ENCODE measurements at regions not wholly inside any gene's neighbourhood (a gene's known extent, or its start where the extent isn't known, plus 50 kb on each side); places are given as distances from the start of the nearest gene placed in this dataset.

DNA sequence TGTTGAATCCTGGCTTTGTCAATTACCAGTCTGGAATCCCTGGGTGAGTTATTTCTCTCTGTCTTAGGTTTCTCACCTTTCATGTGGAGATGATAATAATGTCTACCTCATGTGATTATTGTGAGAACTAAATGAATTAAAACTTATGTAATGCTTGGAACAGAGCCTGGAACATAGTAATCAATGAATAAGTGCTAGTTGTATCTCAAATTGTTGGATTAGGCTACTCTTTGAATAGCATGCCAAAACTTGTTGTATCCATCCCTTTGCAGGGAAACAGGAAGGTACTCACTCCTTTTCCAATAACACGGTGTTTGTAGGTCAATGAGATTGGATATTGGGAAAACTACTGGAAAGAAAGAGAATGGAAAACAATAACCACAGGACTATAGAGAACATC, 796.6 kb upstream of the ZEB2 start:
- DNase-seq = no peak

DNA sequence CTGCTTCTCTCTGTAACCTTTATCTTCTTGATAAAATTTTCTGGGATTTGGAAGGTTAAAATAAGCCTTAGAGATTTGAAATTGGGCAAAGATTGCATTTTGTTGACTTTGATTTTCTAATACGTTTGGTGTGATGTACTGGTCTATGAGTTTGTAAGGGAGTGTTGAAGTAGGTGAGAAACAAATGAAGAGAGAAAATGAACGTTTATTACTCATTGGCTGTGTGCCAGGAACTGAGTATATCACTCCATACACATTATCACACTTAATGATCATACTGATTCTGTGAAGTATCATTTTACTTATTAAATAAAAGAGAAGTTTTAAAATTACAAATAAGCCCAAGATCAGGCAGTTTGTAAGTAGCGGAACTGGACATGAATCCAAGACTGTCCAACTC, 795.1 kb upstream of the ZEB2 start:
- DNase-seq = no peak

DNA sequence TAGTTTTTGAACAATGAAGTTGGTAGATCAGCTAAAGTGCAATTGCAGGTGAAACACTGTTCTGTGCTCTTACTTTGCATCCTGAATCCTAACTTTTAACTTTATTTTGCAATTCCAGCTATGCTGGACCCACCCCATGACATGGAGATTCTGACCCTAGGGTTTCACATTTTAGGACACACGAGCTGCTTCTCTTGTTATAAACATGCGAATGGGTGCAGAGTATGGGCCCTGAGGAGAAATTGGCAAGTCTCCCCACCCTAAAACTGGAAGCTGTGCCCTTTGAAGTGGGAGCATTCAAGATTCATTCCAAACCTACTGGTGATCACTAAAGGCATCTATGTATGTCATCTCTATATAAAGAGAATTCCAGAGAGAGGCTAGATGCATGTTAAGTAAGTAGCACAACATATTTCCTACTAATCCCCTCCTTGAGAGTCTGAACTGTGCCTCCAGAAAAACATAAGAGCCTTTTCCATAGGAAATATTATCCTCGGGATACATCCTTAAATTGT, 794.3 kb upstream of the ZEB2 start:
- no peak for DNase-seq

DNA sequence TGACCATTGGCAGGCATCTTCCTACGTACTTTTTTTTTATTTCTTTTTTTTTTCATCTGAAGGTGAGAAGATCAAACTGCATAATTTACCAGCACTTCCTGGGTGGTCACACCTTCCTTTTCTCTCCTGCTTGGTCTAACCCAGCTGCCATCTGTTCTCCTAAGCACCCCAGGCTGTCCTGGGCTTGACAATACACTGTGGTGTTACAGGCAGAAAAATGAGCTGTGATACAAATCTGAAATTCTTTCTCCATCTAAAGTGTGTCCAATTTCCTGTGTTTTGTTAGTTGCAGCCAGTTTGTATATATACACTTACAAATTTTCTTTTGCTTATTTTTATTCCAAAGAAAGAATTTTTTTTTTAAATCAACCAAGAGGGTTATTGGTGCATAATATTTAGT, 786.0 kb upstream of the ZEB2 start:
- DNase-seq = no peak

DNA sequence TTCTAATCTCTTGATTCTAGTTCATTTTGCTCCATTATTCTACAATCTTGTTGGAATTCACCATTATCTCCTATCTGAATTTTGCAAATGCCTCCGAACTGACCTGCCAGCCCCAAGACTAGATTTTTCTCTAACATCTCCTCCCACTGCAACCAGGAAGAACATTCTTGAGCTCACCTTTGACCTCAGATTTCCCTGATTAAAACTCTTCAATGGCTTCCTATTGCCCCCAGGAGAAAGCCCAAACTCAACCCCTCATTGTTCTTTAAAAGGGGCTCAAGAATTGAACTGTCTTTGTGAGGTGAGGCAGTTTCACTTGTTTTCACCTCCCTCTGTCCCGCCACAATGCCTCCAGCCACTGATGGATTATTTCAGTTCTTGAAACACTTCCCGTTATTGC, 784.6 kb upstream of the ZEB2 start:
- no peak for DNase-seq

DNA sequence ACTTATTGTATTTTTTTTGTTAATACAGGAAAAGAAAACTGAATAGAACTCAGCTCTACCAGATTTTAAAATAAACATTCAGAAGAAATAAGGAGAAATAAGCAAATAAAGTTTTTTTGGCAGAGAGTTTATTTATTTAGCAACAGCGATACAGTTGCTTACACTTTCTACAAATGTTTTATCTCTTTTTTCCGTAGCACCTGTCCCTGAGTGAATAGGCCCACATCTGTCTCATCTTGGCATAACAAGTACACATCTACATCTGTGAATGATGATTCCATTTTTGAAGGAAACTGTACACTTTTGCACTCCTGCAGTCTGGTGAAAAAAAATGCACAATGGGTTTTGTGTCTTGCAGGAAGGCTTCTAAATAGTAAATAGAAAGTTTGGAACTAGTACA, 783.6 kb upstream of the ZEB2 start:
- DNase-seq = no peak

DNA sequence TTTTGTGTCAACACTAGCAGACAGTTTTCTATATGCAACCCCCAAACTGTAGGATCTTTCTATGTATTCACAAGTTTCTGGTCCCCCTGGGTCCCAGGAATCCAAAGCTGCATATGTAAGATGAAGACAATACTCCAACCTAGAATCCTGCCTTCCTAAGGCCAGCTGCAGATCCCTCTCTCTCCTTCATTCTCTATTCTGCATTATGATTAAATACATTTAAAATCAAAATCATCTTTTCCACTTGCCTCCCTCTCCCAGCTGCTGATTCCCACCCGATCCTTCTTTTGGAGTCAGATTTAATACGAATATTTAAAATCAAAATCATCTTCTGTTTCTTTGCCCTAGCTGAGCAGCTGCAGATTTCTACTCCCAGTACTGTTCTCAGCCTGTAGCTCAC, 783.0 kb upstream of the ZEB2 start:
- no peak for DNase-seq

DNA sequence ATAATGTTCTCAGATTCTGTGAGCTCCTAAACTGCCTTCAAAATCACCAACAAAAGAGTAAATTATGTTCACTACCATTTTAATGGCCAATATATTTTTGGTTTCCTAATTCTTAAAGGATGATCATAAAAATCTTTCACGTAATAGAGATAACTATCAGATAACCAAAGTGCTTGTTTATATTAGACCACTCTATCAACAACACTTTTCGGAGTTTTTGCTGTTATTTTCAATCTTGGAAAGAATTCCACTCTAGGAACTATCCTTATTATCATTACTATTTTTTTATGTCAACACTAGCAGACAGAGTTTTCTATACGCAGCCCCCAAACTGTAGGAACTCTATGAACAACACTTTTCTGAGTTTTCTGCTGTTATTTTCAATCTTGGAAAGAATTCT, 782.5 kb upstream of the ZEB2 start:
- no peak for DNase-seq

DNA sequence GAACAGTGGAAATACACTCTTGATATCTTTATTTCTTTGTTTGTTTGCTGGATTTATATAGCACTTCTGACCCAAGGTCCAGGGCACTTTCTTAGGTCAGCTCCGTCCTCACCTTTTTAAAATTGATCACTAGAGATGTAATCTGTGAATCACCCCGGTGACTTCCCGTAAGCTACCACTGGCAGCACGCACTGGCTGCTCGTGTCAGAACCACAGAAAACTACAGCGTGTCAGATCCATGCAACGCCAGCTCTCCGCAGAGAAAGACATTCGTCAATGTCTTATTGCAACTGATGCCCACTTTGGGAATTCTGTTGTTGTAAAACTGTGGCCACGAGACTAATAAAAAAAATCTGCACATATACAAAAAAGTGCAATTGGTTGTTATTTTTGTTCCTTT, 779.4 kb upstream of the ZEB2 start:
- DNase-seq = no peak

DNA sequence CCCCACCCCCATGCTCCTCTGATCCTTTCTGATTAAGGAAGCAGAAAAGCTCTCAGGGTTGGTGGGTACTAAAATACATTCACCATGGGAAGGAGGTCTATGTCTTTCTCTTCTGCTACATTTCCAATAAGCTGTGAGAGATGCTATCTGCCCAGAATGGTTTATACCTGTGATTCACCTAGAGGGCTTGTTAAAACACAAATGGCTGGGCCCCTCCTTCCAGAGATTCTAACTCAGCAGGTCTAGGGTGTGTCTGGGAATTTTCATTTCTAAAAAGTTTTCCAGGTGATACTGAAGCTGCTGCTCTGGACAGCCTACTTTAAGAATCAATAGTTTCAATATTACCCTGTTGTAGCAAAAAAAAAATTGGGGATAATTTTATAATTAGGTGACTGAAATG, 772.2 kb upstream of the ZEB2 start:
- DNase-seq = no peak

DNA sequence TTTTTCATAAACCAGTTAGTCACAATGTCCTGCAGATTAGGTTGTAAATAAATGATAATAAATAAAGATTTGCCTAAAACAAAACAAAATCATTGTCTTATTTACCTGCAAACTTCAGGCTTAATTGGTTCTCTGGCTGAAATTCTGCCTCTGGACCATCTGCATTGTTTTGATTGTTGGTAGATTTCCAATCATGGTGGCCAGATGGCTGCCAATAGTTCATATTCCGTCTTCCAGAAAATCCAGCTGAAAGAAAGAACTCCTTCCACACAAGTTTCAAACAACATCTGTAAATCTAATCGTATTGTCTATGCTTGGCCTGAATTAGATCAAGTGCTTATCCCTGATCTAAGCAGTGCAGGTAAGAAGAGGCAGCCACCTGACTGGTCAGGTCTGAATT, 771.1 kb upstream of the ZEB2 start:
- DNase-seq = no peak

DNA sequence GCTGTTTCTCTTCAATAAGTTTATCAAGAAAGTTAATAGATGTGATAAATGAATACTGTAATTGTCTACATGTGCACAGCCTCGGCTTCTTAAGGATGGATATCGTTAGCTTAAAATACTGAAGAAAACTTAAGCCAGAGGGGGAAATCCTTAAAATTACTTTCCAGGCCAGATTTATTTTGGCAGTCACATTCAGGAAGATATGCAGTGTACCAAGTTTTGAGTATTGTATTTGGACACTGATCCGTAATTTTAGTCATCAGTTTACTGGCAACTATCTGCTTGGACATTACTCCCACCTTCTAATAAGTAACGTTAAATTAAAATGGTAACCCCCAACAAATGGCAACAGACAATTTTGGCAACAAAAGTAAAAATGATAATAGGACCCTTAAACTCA, 770.0 kb upstream of the ZEB2 start:
- no peak for DNase-seq

DNA sequence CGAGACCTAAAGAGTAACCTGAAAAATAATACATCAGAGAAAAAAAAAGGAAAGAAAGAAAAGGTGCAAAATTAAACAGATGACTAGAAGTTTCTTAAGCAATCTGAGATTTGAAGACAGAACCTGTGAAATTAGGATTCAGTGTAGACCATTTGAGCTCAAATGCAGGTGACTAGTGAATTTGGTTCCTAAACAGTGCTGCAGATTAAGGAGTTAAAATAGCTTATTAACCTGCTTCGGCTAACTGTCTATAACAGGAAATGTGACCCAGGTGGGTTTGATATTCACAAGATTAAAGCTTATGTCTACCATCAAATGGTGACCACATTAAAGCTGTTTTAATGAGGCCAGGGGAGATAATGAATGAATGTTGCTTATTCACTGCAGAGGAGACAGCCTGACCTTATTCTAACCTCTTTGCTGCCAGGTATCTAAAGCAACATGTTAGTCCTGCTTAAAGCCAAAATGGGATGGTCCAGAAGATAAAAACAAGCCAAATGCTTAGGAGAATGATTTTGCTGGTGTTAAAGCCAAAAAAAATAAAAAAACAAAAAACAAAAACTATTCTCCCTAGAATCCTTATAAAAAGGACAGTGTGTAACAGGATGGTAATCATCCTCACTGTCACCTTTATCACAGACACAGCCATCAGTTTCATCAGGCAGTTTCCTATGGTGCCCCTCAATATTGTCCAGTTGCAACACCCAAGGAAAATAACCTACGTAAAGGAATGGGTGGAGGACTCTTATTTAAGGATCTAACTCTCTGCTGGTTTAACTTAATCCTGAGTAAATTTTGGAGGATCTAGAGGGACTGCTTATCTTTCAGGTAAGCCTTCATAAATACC, 769.0 kb upstream of the ZEB2 start:
- DNase-seq = no peak

DNA sequence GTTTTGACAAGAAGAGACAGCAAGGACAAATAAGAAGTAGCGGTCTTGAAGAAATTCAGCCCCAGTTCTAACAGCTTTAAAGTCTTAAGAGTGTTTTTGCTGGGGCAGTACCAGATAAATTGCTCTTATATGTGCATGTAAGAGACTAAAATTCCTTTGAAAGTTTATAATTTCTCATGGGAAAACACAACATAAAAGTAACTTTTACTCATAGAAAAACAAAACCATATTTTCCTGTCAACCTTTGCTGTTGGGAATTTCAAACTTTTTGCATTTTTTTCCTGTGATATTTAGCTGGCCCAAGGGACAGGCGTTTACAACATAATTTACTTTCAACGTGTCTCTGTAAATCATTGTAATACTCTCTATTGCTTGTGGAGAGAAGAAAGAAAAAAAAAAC, 767.8 kb upstream of the ZEB2 start:
- no peak for DNase-seq

DNA sequence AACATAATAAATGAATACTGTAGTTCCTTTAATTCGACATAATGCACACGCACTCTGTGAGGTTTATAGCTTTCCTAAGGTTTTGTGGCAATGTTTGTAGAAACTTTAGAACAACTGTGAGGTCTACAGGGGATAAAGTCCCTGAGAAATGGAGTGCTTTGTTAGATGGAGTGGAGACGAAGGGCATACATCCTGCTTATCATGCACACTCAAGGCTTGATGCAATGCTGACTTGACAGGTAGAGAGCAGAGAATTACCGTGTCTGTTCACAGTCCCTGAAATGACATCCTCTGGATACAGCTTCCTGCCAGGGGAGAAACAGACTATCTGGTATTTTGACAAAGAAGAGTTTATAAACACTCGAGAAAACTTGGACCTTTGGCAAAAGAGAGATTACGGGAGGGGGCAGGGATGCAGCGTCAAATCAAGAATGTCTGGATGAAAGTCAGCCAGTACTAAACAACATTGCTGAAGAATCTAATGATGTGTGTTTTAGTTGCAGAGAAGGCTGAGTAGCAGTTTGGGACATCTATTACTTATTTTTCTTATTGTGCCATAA, 766.9 kb upstream of the ZEB2 start:
- peak in 1 of 58 donors; percentile 0 for DNase-seq

DNA sequence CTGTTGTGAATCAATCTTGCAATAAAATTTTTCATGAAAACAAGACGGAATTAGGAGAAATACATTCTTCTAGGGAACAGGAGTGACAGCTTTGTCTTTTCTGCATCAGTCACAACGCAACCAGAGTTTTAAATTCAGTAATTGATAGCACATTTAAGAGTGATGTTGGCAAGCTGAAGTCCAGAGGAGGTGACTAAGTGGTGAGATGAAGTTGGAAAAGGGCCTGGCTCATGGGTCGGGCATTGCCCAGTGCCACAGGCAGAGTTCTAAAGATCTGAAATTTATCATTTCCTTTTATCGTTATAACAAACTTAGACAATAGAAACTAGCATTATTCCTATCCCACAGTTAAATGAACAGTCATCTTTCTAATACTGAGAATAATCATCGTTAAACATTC, 764.6 kb upstream of the ZEB2 start:
- DNase-seq = no peak

DNA sequence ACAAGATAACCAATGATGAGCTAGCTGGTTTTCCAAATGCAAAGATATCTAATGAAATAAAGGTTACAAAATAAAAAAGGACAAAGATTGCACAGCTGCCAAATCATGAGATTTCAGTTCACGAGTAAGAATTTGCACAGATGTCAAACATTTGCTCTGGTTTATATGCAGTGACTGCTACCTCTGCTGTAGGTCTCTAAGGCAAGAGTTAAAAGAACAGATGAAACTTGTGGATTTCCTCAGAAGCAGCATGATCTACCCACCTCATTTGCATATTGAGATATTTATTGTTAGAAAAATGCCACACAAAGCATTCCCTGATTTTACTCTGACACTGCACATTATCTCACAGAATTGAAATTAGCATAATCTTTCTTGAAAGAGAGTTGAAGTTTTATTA, 763.2 kb upstream of the ZEB2 start:
- no peak for DNase-seq

DNA sequence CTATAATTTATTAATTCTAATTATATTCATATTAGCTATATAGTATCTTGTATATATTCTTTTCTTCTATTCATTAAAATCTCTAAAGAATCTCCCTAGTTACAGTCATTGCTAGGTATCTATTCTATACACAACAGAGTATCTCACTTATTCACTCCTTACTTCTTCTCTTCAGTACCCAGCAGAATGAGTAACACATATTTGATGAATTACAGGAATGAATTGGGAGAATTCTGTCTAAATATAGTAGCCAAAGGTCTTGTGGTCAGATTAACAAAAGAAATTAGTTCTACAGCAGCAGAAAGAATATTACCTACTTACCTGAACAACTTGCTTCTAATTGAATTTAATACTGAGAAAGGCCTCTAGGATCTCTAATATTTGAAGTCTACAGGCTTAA, 758.0 kb upstream of the ZEB2 start:
- DNase-seq = no peak

DNA sequence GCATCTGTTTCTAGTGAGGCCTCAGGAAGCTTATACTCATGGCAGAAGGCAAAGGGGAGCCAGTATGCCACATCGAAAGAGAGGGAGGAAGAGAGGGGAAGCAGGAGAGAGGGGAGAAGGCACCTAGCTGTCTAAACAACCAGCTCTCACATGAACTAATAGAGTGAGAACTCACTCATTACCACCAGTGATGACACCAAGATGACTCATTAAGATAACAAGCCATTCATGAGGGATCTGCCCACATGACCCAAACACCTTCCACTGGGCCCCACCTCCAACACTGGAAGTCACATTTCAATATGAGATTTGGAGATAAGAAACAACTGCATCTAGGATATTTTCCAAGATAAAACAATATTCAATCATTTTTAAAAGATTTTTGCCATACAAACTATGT, 753.9 kb upstream of the ZEB2 start:
- DNase-seq = no peak

DNA sequence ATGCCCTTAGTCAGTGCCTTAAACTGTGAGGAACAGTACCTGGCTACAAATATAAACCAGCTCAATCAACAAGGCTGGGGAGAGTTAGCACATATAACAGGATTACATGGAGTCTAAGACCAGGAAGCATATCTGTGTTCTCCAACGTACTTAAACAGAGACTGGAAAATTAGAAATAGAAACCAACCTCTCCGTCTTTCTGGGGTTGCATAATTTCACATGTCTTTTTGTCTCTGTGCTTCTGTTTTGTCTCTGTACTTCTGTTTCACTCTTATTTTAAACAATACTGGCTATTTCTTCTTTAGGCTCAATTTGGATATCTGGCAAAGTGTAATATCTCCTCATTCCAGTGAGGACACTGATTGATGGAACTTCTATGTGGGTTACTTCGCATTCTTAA, 749.0 kb upstream of the ZEB2 start:
- no peak for DNase-seq

DNA sequence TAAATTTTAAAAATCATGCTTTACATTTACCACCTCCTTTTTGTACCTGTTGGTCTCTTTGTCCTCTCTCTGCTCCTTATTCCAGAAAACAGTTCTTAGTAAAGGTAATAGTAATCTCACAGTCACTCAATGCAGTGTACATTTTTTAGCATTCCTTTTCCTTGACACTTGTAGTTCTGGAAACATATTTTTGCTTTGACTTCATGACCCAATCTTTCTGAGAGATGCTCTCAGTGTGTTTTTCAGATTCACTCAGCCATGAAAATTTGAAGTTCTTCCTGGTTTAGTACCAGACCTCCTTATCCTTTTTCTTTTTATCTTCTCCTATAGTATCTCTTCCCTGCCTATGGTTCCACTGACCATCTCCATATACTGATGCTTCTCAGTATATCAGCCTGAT, 747.5 kb upstream of the ZEB2 start:
- no peak for DNase-seq

DNA sequence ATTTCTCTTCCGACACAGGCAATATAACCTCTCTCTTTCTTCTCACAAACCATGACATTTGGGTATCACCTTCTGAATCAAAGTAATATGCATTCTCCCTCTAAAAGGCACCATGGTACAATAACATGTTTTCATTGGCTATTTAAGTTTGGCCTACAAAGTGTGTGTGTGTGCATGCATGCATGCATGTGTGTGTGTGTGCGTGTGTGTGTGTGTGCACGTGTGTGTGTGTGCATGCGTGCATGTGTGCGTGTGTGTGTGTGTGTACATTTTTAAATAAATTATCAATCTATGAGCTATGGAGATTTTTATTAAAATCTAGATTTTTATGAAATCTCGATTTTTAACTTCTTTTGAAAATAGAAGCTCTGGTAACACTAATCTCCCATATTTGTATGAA, 745.3 kb upstream of the ZEB2 start:
- no peak for DNase-seq

DNA sequence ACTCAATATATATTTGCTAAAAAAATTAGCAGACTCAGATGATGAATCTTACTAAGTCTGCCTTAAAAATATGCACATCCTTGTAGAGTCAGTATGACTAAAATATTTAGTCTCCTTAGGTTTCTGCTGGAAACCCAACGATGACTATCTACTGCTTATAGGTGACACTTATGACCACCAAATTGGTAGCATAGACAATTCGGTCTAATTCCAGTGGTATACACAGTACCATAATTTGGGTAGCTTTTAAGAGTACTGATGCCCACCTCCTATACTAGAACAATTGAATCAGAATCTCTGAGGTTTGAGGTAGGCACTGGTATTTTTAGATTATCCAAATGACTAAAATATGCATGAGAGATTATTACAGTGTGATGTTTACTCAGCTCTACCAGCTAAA, 740.8 kb upstream of the ZEB2 start:
- no peak for DNase-seq

Data from anterior cingulate cortex (tissue), 58 donors.